DMS 273 treated with DMSO at 0.1 percent for 48 hours (cell line): ENCODE measurements at regions not wholly inside any gene's neighbourhood (a gene's known extent, or its start where the extent isn't known, plus 50 kb on each side); places are given as distances from the start of the nearest gene placed in this dataset.
"Not testable (repeated sequence)": the region's sequence is repeated elsewhere in the genome, so short reads cannot be mapped to it uniquely, and the experiment has no call there.

ENCODE experiments used
- DNase-seq: peaks from one replicate; lab custom pipeline; 2025; lab: John Stamatoyannopoulos, UW

DNA sequence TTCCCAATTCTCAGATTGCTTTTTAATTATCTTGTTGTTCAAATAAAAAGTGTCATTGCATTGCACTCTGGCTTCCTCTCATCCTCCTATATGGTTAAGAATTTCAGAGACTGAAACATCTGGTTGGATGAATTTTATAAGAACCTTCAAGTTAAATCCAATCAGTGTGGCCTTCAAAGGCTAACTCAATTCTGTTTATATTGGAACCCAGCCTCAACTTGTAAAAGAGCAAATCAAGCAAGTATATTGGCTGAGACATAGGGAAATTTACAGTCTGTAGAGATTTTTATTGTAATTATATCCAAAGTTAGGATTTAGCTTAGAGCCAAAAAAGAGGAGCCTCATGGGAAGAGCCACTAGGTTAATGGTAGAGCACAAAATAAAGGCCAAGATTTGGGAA lies 159.9 kb upstream of the FER start:
- no peak for DNase-seq

GRCh38 chr5:108581026-108581425 lies 166.7 kb upstream of the FER start:
- DNase-seq: no peak

- no peak for DNase-seq
These were observed 168.5 kb upstream of the FER start for GRCh38 chr5:108579236-108579635.

GRCh38 chr5:108578791-108579190 lies 168.9 kb upstream of the FER start:
- no peak for DNase-seq

- no peak for DNase-seq
These were observed 180.3 kb upstream of the FER start for GRCh38 chr5:108567429-108567828.

- no peak for DNase-seq
These were observed 182.5 kb upstream of the FBXL17 start for GRCh38 chr5:108564441-108564840.

GRCh38 chr5:108562205-108562454 lies 180.2 kb upstream of the FBXL17 start:
- DNase-seq: no peak

DNA sequence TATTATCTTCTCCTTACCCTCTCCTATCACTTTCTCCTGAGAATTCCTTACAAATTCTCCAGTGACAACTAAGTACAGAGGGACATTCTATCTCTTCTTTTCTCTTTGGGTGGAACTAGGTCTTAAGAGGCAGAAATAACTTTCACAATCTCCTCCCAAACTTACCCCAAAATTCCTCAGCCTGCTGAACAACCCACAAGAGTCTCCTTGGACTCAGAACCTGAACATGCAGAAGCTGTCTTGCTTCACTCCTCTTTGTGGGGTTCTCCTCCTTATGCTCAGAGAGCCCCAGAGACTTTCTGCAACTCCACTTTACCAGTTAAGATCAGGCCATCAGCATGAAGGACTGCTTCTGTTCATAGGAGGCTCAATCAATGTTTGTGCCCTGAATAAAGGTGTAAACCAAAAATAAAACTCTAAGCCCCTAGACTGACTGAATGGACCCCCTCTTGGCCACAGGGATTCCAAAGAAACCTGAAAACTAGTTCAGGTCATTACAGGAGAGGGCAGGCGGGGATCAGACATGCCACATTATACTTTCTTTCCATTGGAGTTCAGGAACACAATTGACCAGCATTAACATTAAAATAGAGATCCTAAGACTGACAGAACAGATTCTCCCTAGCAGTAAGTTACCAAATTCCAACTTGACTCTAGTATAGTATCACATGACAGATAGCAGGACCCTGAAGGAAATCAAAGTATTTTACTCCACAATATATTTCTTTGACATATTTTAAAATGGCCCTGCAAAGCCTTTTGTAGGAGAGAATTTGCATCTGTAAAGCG lies 179.7 kb upstream of the FBXL17 start:
- DNase-seq: no peak

DNA sequence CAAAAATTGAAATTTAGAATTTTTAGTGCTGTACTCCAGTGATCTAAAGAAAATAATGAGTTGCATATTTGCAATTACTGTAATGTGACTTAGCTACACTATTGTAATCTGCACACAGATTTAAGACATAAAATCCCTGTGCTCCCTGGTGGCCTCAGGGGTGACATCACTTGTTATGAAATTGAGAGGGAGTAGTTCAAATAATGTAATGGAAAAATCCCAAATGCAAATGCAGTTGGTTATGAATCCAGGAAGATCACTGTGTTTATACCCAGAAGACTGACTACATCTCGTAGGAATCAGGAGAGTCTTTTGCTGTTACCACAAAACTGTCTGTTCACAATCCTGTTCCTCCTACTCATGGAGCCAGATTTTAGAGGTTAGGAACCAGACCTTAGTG lies 178.7 kb upstream of the FBXL17 start:
- DNase-seq: no peak

DNA sequence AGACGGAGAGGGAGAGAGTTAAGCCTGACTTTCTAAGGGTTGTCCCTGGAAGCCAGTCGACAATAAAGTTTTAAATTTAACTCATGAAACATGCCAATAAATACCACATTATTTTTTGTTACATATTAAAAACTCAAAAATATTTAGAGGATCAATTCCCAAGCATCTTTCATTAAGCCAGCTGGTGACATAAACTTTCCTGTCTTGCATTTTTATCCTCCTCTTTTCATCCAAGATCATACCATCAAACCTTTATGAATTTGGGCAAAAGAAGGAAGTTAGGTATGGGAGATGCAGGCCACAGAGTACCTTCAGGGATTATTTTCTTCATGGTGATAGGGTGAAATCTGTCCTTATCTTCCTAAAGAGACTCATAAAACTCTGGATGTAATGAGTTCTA lies 178.3 kb upstream of the FBXL17 start:
- DNase-seq: no peak

- DNase-seq: not testable (repeated sequence)
These were observed 176.9 kb upstream of the FBXL17 start for GRCh38 chr5:108558840-108559239.

- DNase-seq: not testable (repeated sequence)
These were observed 176.2 kb upstream of the FBXL17 start for GRCh38 chr5:108558142-108558541.

DNA sequence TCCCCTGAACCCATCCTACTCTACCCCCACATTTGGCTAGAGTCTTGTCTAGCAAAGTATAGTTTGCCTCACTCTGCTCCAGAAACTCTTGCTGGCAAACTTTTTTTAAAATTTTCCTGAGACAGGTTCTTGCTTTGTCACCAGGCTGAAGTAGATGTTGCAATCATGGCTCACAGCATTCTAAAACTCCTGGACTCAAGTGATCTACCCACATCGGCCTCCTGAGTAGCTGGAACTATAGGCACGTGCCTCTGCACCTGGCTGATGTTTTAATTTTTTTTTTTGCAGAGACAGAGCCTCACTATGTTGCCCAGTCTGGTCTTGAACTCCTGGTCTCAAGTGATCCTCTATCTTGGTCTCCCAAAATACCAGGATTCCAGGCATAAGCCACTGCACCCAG lies 175.8 kb upstream of the FBXL17 start:
- no peak for DNase-seq

GRCh38 chr5:108556441-108557145 lies 174.7 kb upstream of the FBXL17 start:
- no peak for DNase-seq

GRCh38 chr5:108548684-108549596 lies 167.0 kb upstream of the FBXL17 start:
- DNase-seq: no peak

DNA sequence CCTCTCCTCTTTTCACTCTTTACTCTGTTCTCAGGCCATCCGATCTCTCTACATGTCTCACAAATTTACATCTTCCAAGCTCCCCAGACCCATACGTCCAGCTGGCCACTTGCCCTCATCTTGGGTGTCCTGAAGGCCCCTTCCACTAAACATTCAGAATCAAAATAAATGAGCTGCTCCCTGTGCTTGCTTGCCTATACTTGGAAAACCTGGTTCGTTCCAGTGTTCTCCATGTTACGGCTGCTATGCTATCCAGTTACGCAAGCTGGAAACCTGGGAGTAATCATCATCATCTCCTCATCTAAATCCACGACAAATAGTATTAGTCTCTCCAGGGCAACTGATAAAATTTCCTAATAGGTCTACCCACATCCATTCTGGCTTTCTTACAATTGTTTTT lies 165.0 kb upstream of the FBXL17 start:
- no peak for DNase-seq

- DNase-seq: no peak
These were observed 163.4 kb upstream of the FBXL17 start for GRCh38 chr5:108545301-108545700.

- no peak for DNase-seq
These were observed 161.6 kb upstream of the FBXL17 start for GRCh38 chr5:108543486-108543885.

DNA sequence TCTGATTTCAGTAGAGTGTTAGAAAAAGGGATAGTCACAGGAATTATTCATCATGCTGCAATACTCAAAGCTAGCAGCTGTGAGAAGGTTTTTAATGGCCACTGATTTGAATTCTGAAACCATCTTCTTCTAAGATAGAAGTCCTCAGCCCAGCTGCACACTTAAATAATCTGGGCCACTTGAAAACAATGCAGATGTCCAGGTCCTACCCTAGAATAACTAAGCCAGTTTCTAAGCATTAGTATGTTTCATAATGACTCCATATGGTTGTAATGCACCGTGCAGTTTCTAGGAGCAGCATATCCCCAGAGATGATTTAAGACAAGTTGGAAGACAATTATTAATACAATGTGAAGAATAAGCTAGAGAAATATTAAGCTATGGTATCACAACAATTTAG lies 159.9 kb upstream of the FBXL17 start:
- no peak for DNase-seq

GRCh38 chr5:108536321-108536720 lies 154.4 kb upstream of the FBXL17 start:
- DNase-seq: no peak

GRCh38 chr5:108532129-108532445 lies 150.2 kb upstream of the FBXL17 start:
- DNase-seq: not testable (repeated sequence)

GRCh38 chr5:108531367-108532128 lies 149.7 kb upstream of the FBXL17 start:
- no peak for DNase-seq
